HEK293 (cell line): ENCODE measurements at regions not wholly inside any gene's neighbourhood (a gene's known extent, or its start where the extent isn't known, plus 50 kb on each side); places are given as distances from the start of the nearest gene placed in this dataset.
A peak's percentile ranks its signal among the peaks of the same experiment; 100 is the strongest.

Experiments
- CTCF ChIA-PET: fragments of 350-600 bp; formaldehyde crosslinking; extraction: SDS; loops from one replicate; lab custom pipeline; 2021; ENCODE audit warnings: antibody characterized with exemption; lab: Yijun Ruan, JAX
- POLR2A ChIA-PET: fragments of 300-600 bp; formaldehyde crosslinking; extraction: SDS; loops from one replicate; lab custom pipeline; 2020; ENCODE audit warnings: antibody characterized with exemption, inconsistent platforms; lab: Yijun Ruan, JAX
- H3K27ac ChIP-seq: fragments of 200-500 bp; sonication (Bioruptor generic); 2 replicates; pipeline ENCODE4 v1.5.1; 2014; ENCODE audit warnings: low read depth, low read length, control low read depth, inconsistent platforms; ENCODE audit errors: extremely low read depth
- H3K36me3 ChIP-seq, 2 experiments: fragments of 200-500 bp in 1 of 2; sonication (Bioruptor generic) in 1 of 2; 1 replicate in 1 of 2; 2 replicates in 1 of 2; pipeline ENCODE4 v1.5.1; 2014 to 2017; ENCODE audit warnings: inconsistent platforms in 2 of 2, low read length in 2 of 2; ENCODE audit not compliant: control insufficient read depth in 2 of 2, insufficient read depth in 1 of 2
- H3K4me1 ChIP-seq: fragments of 200-500 bp; sonication (Bioruptor generic); 2 replicates; pipeline ENCODE4 v1.5.1; 2014; ENCODE audit warnings: mild to moderate bottlenecking, low read length, inconsistent platforms; ENCODE audit not compliant: control insufficient read depth, insufficient read depth
- H3K4me3 ChIP-seq: 2 replicates; pipeline ENCODE4 v1.5.1; 2011; ENCODE audit warnings: low read depth, mild to moderate bottlenecking, control low read depth, low read length, moderate library complexity
- H3K9me3 ChIP-seq: fragments of 200-500 bp; sonication (Bioruptor generic); 2 replicates; pipeline ENCODE4 v1.5.1; 2014; ENCODE audit warnings: low read depth, low read length, inconsistent platforms; ENCODE audit not compliant: control insufficient read depth, insufficient read depth
- GLI4 ChIP-seq: fragments of 450-650 bp; formaldehyde crosslinking; IDR thresholded peaks from 2 replicates; pipeline ENCODE4 v1.5.1; 2016; ENCODE audit warnings: missing biosample characterization, missing genetic modification characterization
- OSR2 ChIP-seq: fragments of 450-650 bp; formaldehyde crosslinking; IDR thresholded peaks from 2 replicates; pipeline ENCODE4 v1.5.1; 2016; ENCODE audit warnings: missing biosample characterization, missing genetic modification characterization
- RBAK ChIP-seq: fragments of 450-650 bp; formaldehyde crosslinking; IDR thresholded peaks from 2 replicates; pipeline ENCODE4 v1.5.1; 2016; ENCODE audit warnings: missing biosample characterization, missing genetic modification characterization
- ZEB2 ChIP-seq: fragments of 450-650 bp; formaldehyde crosslinking; IDR thresholded peaks from 2 replicates; pipeline ENCODE4 v1.5.1; 2016; ENCODE audit warnings: missing biosample characterization, missing genetic modification characterization
- ZIC2 ChIP-seq: fragments of 450-650 bp; formaldehyde crosslinking; IDR thresholded peaks from 2 replicates; pipeline ENCODE4 v1.5.1; 2016; ENCODE audit warnings: missing biosample characterization, missing genetic modification characterization
- ZNF10 ChIP-seq: fragments of 450-650 bp; formaldehyde crosslinking; IDR thresholded peaks from 2 replicates; pipeline ENCODE4 v1.5.1; 2017; ENCODE audit warnings: missing biosample characterization, missing genetic modification characterization
- ZNF157 ChIP-seq: fragments of 450-650 bp; formaldehyde crosslinking; IDR thresholded peaks from 2 replicates; pipeline ENCODE4 v1.5.1; 2016; ENCODE audit warnings: missing biosample characterization, missing genetic modification characterization
- ZNF16 ChIP-seq: fragments of 450-650 bp; formaldehyde crosslinking; IDR thresholded peaks from 2 replicates; pipeline ENCODE4 v1.5.1; 2016; ENCODE audit warnings: low read depth, missing biosample characterization, missing genetic modification characterization
- ZNF544 ChIP-seq: fragments of 450-650 bp; formaldehyde crosslinking; IDR thresholded peaks from 2 replicates; pipeline ENCODE4 v1.5.0; 2017; ENCODE audit warnings: missing biosample characterization, missing genetic modification characterization
- ZNF558 ChIP-seq: fragments of 450-650 bp; formaldehyde crosslinking; IDR thresholded peaks from 2 replicates; pipeline ENCODE4 v1.5.1; 2016; ENCODE audit warnings: missing biosample characterization, missing genetic modification characterization
- ZNF561 ChIP-seq: fragments of 450-650 bp; IDR thresholded peaks from 2 replicates; pipeline ENCODE4 v1.5.1; 2018; ENCODE audit warnings: missing biosample characterization, missing genetic modification characterization, borderline replicate concordance
- ZNF768 ChIP-seq: fragments of 450-650 bp; formaldehyde crosslinking; IDR thresholded peaks from 2 replicates; pipeline ENCODE4 v1.5.1; 2018; ENCODE audit warnings: missing biosample characterization, mild to moderate bottlenecking, missing genetic modification characterization
- TF ChIP-seq, protein P1 (sequence below): fragments of 450-650 bp; formaldehyde crosslinking; IDR thresholded peaks from 2 replicates; pipeline ENCODE4 v1.5.1; 2016; ENCODE audit warnings: missing biosample characterization, missing genetic modification characterization
- TF ChIP-seq, protein P2 (sequence below): fragments of 450-650 bp; formaldehyde crosslinking; IDR thresholded peaks from 2 replicates; pipeline ENCODE4 v1.5.1; 2017; ENCODE audit warnings: missing biosample characterization, missing genetic modification characterization
- TF ChIP-seq, protein P3 (sequence below): fragments of 450-650 bp; formaldehyde crosslinking; IDR thresholded peaks from 2 replicates; pipeline ENCODE4 v1.5.1; 2017; ENCODE audit warnings: missing biosample characterization, missing genetic modification characterization
- TF ChIP-seq, protein P4 (sequence below): fragments of 450-650 bp; formaldehyde crosslinking; IDR thresholded peaks from 2 replicates; pipeline ENCODE4 v1.5.0; 2017; ENCODE audit warnings: missing biosample characterization, missing genetic modification characterization, borderline replicate concordance
- TF ChIP-seq, protein P5 (sequence below): fragments of 450-650 bp; IDR thresholded peaks from 2 replicates; pipeline ENCODE4 v1.5.1; 2018; ENCODE audit warnings: missing biosample characterization, mild to moderate bottlenecking, missing genetic modification characterization

DNA sequence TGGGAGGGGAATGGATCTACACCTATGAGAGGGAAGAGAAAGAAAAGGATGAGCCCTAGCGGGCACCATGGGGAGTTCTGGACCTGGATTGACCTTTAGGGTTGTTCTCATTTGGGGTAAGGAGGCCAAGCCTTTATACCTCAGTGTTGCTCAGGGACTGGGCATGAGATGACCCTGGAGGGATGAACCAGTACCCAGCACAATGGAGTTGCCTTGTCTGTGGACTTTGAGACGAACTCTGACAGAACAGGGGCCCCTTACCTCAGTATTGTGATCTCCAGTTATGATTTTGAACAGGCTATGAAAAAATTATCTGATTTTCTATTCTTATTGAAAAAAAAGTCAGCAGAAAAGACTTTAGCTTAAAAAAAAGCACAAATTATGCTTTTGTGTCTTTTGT lies 88.6 kb downstream of the FOXA2 start:
- no peaks in the 10 kb centered on the region for H3K4me1 ChIP-seq
- no peaks in the 10 kb centered on the region for H3K36me3 ChIP-seq
- POLR2A ChIA-PET, result no interaction called here
- H3K9me3 ChIP-seq, result no peaks in the 10 kb centered on the region
- CTCF ChIA-PET, result no interaction called here
- TF ChIP-seq, protein P1, sequence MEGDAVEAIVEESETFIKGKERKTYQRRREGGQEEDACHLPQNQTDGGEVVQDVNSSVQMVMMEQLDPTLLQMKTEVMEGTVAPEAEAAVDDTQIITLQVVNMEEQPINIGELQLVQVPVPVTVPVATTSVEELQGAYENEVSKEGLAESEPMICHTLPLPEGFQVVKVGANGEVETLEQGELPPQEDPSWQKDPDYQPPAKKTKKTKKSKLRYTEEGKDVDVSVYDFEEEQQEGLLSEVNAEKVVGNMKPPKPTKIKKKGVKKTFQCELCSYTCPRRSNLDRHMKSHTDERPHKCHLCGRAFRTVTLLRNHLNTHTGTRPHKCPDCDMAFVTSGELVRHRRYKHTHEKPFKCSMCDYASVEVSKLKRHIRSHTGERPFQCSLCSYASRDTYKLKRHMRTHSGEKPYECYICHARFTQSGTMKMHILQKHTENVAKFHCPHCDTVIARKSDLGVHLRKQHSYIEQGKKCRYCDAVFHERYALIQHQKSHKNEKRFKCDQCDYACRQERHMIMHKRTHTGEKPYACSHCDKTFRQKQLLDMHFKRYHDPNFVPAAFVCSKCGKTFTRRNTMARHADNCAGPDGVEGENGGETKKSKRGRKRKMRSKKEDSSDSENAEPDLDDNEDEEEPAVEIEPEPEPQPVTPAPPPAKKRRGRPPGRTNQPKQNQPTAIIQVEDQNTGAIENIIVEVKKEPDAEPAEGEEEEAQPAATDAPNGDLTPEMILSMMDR (tag by site-specific recombination), result no peak
- TF ChIP-seq ZNF561 (tag by site-specific recombination) (no peak), GLI4 (tag by site-specific recombination) (no peak), ZNF558 (tag by site-specific recombination) (no peak), ZNF157 (tag by site-specific recombination) (no peak), RBAK (tag by site-specific recombination) (no peak), ZNF544 (no peak), ZNF768 (tag by site-specific recombination) (no peak), ZEB2 (tag by site-specific recombination) (no peak), ZNF10 (tag by site-specific recombination) (no peak), ZNF16 (tag by site-specific recombination) (no peak), OSR2 (tag by site-specific recombination) (no peak)
- TF ChIP-seq, protein P2, sequence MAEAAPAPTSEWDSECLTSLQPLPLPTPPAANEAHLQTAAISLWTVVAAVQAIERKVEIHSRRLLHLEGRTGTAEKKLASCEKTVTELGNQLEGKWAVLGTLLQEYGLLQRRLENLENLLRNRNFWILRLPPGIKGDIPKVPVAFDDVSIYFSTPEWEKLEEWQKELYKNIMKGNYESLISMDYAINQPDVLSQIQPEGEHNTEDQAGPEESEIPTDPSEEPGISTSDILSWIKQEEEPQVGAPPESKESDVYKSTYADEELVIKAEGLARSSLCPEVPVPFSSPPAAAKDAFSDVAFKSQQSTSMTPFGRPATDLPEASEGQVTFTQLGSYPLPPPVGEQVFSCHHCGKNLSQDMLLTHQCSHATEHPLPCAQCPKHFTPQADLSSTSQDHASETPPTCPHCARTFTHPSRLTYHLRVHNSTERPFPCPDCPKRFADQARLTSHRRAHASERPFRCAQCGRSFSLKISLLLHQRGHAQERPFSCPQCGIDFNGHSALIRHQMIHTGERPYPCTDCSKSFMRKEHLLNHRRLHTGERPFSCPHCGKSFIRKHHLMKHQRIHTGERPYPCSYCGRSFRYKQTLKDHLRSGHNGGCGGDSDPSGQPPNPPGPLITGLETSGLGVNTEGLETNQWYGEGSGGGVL (tag by site-specific recombination), result no peak
- TF ChIP-seq, protein P3, sequence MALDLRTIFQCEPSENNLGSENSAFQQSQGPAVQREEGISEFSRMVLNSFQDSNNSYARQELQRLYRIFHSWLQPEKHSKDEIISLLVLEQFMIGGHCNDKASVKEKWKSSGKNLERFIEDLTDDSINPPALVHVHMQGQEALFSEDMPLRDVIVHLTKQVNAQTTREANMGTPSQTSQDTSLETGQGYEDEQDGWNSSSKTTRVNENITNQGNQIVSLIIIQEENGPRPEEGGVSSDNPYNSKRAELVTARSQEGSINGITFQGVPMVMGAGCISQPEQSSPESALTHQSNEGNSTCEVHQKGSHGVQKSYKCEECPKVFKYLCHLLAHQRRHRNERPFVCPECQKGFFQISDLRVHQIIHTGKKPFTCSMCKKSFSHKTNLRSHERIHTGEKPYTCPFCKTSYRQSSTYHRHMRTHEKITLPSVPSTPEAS (tag by site-specific recombination), result no peak
- TF ChIP-seq, protein P4, sequence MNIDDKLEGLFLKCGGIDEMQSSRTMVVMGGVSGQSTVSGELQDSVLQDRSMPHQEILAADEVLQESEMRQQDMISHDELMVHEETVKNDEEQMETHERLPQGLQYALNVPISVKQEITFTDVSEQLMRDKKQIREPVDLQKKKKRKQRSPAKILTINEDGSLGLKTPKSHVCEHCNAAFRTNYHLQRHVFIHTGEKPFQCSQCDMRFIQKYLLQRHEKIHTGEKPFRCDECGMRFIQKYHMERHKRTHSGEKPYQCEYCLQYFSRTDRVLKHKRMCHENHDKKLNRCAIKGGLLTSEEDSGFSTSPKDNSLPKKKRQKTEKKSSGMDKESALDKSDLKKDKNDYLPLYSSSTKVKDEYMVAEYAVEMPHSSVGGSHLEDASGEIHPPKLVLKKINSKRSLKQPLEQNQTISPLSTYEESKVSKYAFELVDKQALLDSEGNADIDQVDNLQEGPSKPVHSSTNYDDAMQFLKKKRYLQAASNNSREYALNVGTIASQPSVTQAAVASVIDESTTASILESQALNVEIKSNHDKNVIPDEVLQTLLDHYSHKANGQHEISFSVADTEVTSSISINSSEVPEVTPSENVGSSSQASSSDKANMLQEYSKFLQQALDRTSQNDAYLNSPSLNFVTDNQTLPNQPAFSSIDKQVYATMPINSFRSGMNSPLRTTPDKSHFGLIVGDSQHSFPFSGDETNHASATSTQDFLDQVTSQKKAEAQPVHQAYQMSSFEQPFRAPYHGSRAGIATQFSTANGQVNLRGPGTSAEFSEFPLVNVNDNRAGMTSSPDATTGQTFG (tag by site-specific recombination), result no peak
- TF ChIP-seq, all 188 proteins: peak for 0
- H3K4me3 ChIP-seq, result no peak overlapping the region
- no peak overlapping the region for H3K27ac ChIP-seq

DNA sequence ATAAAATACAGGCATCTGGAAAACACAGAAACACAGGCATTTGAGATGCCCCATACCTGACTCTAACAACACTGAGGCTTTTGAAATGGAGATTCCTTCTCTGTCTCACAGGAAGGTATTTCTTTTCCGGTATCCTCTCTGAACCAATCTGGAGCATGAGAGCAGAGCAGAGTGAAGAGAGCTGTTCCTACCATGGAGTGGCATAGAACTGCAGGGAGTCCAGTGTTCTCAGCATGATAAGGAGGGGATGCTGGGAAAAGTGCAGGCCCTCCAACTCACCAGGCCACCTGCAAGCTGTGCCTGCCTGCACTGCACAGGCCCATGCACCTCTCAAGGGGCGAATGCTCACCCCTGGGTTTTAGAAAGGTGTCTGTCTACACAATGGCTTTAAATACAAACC lies 89.2 kb downstream of the FOXA2 start:
- POLR2A ChIA-PET, result no interaction called here
- H3K9me3 ChIP-seq, result no peaks in the 10 kb centered on the region
- TF ChIP-seq, protein P5, sequence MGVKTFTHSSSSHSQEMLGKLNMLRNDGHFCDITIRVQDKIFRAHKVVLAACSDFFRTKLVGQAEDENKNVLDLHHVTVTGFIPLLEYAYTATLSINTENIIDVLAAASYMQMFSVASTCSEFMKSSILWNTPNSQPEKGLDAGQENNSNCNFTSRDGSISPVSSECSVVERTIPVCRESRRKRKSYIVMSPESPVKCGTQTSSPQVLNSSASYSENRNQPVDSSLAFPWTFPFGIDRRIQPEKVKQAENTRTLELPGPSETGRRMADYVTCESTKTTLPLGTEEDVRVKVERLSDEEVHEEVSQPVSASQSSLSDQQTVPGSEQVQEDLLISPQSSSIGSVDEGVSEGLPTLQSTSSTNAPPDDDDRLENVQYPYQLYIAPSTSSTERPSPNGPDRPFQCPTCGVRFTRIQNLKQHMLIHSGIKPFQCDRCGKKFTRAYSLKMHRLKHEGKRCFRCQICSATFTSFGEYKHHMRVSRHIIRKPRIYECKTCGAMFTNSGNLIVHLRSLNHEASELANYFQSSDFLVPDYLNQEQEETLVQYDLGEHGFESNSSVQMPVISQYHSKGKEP, result no peak
- TF ChIP-seq ZIC2 (tag by site-specific recombination), result peak; percentile 72
- H3K27ac ChIP-seq, result no peak overlapping the region
- CTCF ChIA-PET, result interaction anchor here (0.6 kb wide), 1 partner anchor 12 kb away, joined by 4 read pairs; no protein-coding TSS in a partner anchor
- no peak overlapping the region for H3K4me3 ChIP-seq
- H3K36me3 ChIP-seq, result no peaks in the 10 kb centered on the region
- H3K4me1 ChIP-seq, result no peaks in the 10 kb centered on the region
